ENCODE measurements at regions not wholly inside any gene's neighbourhood (a gene's known extent, or its start where the extent isn't known, plus 50 kb on each side); places are given as distances from the start of the nearest gene placed in this dataset.
A peak's percentile ranks its signal among the peaks of the same experiment; 100 is the strongest.

GRCh38 chr18:24840640-24841039 lies 380.2 kb downstream of the HRH4 start:
- Histone ChIP-seq H3K4ac (replicated peaks; ENCODE audit: insufficient read length, low read depth, low read length) (no peak overlapping the region), H3K9ac (replicated peaks in 1 of 4; ENCODE audit: extremely low read depth in 1 of 4, low read depth in 3 of 4, low read length in 3 of 4) (peak overlapping the region in 1 of 4 experiments; percentile 28; a peak in 1 of 7 replicates), H3K79me1 (ENCODE audit: low read depth, low read length) (no peaks in the 10 kb centered on the region), H4K8ac (ENCODE audit: extremely low read depth, insufficient read depth, low read length) (no peak overlapping the region), H4K20me1 (replicated peaks in 1 of 2; ENCODE audit: control insufficient read depth in 1 of 2, insufficient read depth in 2 of 2, low read length in 2 of 2) (peaks cover 0 to 3% of the 10 kb centered on the region in 2 experiments), H3K4me1 (replicated peaks in 1 of 4; ENCODE audit: control insufficient read depth in 3 of 4, insufficient read depth in 4 of 4, low read length in 3 of 4) (no peaks in the 10 kb centered on the region), H2AK5ac (ENCODE audit: low read depth, low read length) (no peak overlapping the region; the same call in 1 of the 2 replicates), H3K36me3 (ENCODE audit: control insufficient read depth in 2 of 4, insufficient read depth in 4 of 4, low read length in 3 of 4) (no peaks in the 10 kb centered on the region), H3K18ac (ENCODE audit: extremely low read depth, low read length) (no peak overlapping the region), H2BK15ac (ENCODE audit: low read length) (no peak overlapping the region), H3K79me2 (ENCODE audit: control insufficient read depth in 1 of 2, insufficient read depth in 2 of 2, low read length in 2 of 2) (no peaks in the 10 kb centered on the region), H3K27ac (ENCODE audit: low read depth, low read length) (no peak overlapping the region), H2AFZ (ENCODE audit: low read length) (no peak overlapping the region), H3K9me3 (ENCODE audit: insufficient read depth in 2 of 2, low read depth in 1 of 2, low read length in 1 of 2) (no peaks in the 10 kb centered on the region), H2BK5ac (ENCODE audit: low read depth, low read length) (no peak overlapping the region), H3K23me2 (ENCODE audit: low read depth, low read length) (peaks cover 4% of the 10 kb centered on the region; the same call in 1 of the 2 replicates), H4K5ac (ENCODE audit: insufficient read length, low read depth, low read length) (no peak overlapping the region), H2BK120ac (replicated peaks; ENCODE audit: low read depth, low read length) (no peak overlapping the region), H3K14ac (ENCODE audit: insufficient read length) (no peak overlapping the region), H2BK20ac (ENCODE audit: low read length) (no peak overlapping the region), H3K23ac (ENCODE audit: insufficient read length) (no peak overlapping the region), H4K91ac (replicated peaks; ENCODE audit: insufficient read length, low read length) (no peak overlapping the region), H3K4me2 (ENCODE audit: insufficient read depth in 1 of 2, low read depth in 2 of 2, low read length in 2 of 2) (no peak overlapping the region), H2BK12ac (ENCODE audit: low read depth, low read length) (no peak overlapping the region; the same call in 1 of the 2 replicates), H3K4me3 (ENCODE audit: extremely low read depth in 1 of 4, insufficient read depth in 2 of 4, low read depth in 3 of 4, low read length in 4 of 4) (no peak overlapping the region), H3K56ac (replicated peaks; ENCODE audit: insufficient read length, low read depth, low read length) (peak overlapping the region; percentile 34), H3K27me3 (replicated peaks in 1 of 4; ENCODE audit: control insufficient read depth in 3 of 4, extremely low read depth in 1 of 4, insufficient read depth in 3 of 4, low read length in 3 of 4) (no peaks in the 10 kb centered on the region; a peak in 1 of 7 replicates)
- CTCF ChIA-PET (ENCODE audit: partially characterized antibody) = interaction anchor here (1.0 to 1.7 kb wide), 3 partner anchors 11 to 114 kb away, joined by 3 to 6 read pairs (median 5); no protein-coding TSS in a partner anchor
- DNase-seq (ENCODE audit: low read depth in 1 of 2, low spot score in 2 of 2) (no peak), FAIRE-seq (no peak)
- no peak for TF ChIP-seq POU5F1 (IDR thresholded peaks at IDR 0.05; ENCODE audit: low read depth, low read length)
- WGBS, 2 experiments (ENCODE audit: extremely low coverage in 1 of 2, insufficient coverage in 1 of 2, insufficient read length in 1 of 2, insufficient replicate concordance in 2 of 2, low coverage in 1 of 2, low lambda C conversion rate in 2 of 2, missing lambda C conversion rate in 1 of 2) = 70% methylated on average over 6 of the region's 6 CpGs; no CpG with 5 or more reads in 1 of the 2 experiments
- POLR2A ChIA-PET (ENCODE audit: partially characterized antibody) = interaction anchor here (1.5 kb wide), 1 partner anchor 12 kb away, joined by 4 read pairs; no protein-coding TSS in a partner anchor
